H1 (cell line): ENCODE measurements at regions not wholly inside any gene's neighbourhood (a gene's known extent, or its start where the extent isn't known, plus 50 kb on each side); places are given as distances from the start of the nearest gene placed in this dataset.

Source experiments
- CREB1 ChIP-seq: IDR thresholded peaks from 2 replicates; pipeline ENCODE4 v1.6.1; 2012; ENCODE audit warnings: inconsistent platforms
- POLR2A ChIP-seq, 2 experiments: IDR thresholded peaks; 1 replicate in 1 of 2; 2 replicates in 1 of 2; pipeline ENCODE4 v1.6.1; 2011; ENCODE audit warnings: low read depth in 2 of 2, low read length in 2 of 2, mild to moderate bottlenecking in 2 of 2; ENCODE audit errors: control extremely low read depth in 1 of 2
- POLR2AphosphoS5 ChIP-seq: IDR thresholded peaks from 2 replicates; pipeline ENCODE4 v1.6.1; 2011; ENCODE audit warnings: low read depth, low read length
- RAD21 ChIP-seq, 2 experiments: IDR thresholded peaks in 1 of 2; conservative IDR thresholded peaks in 1 of 2; 2 replicates each; pipeline ENCODE4 v1.6.1; 2011; ENCODE audit warnings: low read depth in 2 of 2, low read length in 2 of 2, improper control_type of control experiment in 1 of 2, inconsistent platforms in 1 of 2, mild to moderate bottlenecking in 1 of 2, moderate library complexity in 1 of 2
- SIN3A ChIP-seq, 2 experiments: IDR thresholded peaks in 1 of 2; conservative IDR thresholded peaks in 1 of 2; 2 replicates each; pipeline ENCODE4 v1.6.1; 2011 to 2012; ENCODE audit warnings: low read length in 2 of 2, improper control_type of control experiment in 1 of 2, low read depth in 1 of 2, mild to moderate bottlenecking in 1 of 2
- SUZ12 ChIP-seq: fragments of 200-600 bp; sonication (generic); IDR thresholded peaks from 2 replicates; pipeline ENCODE4 v1.6.1; 2012; ENCODE audit warnings: mild to moderate bottlenecking, inconsistent platforms, low read length, moderate library complexity, mixed read lengths
- ZNF274 ChIP-seq: IDR thresholded peaks from 2 replicates; pipeline ENCODE4 v1.7.0; 2012; ENCODE audit warnings: low read length, borderline replicate concordance; ENCODE audit errors: extremely low read depth
- TF ChIP-seq, protein P1 (sequence below): IDR thresholded peaks from 2 replicates; pipeline ENCODE4 v1.6.1; 2012; ENCODE audit warnings: low read length, inconsistent platforms
- TF ChIP-seq, protein P2 (sequence below), 3 experiments: IDR thresholded peaks; 1 replicate in 2 of 3; 2 replicates in 1 of 3; pipeline versions ENCODE4 v1.5.1 to v1.6.1; 2011; ENCODE audit warnings: low read length in 3 of 3, mild to moderate bottlenecking in 3 of 3, inconsistent platforms in 2 of 3, low read depth in 1 of 3, moderate library complexity in 1 of 3; ENCODE audit not compliant: insufficient read depth in 1 of 3; ENCODE audit errors: control extremely low read depth in 1 of 3

DNA sequence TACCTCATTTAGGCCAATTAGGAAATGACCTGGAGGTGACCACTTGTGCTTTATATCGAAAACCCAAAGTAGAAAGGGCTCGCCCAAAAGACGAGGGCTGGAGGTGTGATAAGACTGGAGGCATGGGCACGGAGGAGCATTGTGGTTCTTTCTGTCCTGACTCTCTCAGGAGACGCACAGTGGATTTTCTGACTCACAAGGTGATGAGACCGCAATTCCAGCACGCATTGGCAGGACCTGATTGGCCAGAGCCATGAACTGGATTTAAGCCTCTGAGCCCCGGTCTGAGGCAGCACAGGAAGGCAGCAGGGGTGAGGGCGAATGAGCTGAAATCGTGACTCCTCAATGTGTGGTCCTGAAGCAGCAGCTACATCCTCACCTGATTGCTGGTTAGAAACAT is 559.1 kb upstream of the SALL1 start:
- no peak for TF ChIP-seq ZNF274
- TF ChIP-seq CREB1, result no peak
- TF ChIP-seq SUZ12, result no peak
- no peak for TF ChIP-seq RAD21 (IDR thresholded peaks at IDR 0.05 in 1 of 2, conservative IDR thresholded peaks at IDR 0.05 in 1 of 2; ENCODE audit: low read depth in 2 of 2, low read length in 2 of 2)
- no peak for TF ChIP-seq POLR2A (IDR thresholded peaks at IDR 0.05; ENCODE audit: control extremely low read depth in 1 of 2, low read depth in 2 of 2, low read length in 2 of 2)
- TF ChIP-seq, protein P1, sequence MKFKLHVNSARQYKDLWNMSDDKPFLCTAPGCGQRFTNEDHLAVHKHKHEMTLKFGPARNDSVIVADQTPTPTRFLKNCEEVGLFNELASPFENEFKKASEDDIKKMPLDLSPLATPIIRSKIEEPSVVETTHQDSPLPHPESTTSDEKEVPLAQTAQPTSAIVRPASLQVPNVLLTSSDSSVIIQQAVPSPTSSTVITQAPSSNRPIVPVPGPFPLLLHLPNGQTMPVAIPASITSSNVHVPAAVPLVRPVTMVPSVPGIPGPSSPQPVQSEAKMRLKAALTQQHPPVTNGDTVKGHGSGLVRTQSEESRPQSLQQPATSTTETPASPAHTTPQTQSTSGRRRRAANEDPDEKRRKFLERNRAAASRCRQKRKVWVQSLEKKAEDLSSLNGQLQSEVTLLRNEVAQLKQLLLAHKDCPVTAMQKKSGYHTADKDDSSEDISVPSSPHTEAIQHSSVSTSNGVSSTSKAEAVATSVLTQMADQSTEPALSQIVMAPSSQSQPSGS, result no peak
- no peak for TF ChIP-seq SIN3A (conservative IDR thresholded peaks at IDR 0.05 in 1 of 2, IDR thresholded peaks at IDR 0.05 in 1 of 2; ENCODE audit: low read depth in 1 of 2, low read length in 2 of 2)
- no peak for TF ChIP-seq POLR2AphosphoS5
- TF ChIP-seq, protein P2, sequence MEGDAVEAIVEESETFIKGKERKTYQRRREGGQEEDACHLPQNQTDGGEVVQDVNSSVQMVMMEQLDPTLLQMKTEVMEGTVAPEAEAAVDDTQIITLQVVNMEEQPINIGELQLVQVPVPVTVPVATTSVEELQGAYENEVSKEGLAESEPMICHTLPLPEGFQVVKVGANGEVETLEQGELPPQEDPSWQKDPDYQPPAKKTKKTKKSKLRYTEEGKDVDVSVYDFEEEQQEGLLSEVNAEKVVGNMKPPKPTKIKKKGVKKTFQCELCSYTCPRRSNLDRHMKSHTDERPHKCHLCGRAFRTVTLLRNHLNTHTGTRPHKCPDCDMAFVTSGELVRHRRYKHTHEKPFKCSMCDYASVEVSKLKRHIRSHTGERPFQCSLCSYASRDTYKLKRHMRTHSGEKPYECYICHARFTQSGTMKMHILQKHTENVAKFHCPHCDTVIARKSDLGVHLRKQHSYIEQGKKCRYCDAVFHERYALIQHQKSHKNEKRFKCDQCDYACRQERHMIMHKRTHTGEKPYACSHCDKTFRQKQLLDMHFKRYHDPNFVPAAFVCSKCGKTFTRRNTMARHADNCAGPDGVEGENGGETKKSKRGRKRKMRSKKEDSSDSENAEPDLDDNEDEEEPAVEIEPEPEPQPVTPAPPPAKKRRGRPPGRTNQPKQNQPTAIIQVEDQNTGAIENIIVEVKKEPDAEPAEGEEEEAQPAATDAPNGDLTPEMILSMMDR (IDR thresholded peaks at IDR 0.05; ENCODE audit: control extremely low read depth in 1 of 3, insufficient read depth in 1 of 3, low read depth in 1 of 3, low read length in 3 of 3), result no peak
